ENCODE measurements at regions not wholly inside any gene's neighbourhood (a gene's known extent, or its start where the extent isn't known, plus 50 kb on each side); places are given as distances from the start of the nearest gene placed in this dataset.

- WGBS, 2 donors = 92 to 100% methylated on average over 1 of the region's 1 CpG
- H3K9me3 ChIP-seq = no peaks in the 10 kb centered on the region
- no peak overlapping the region for H3K27ac ChIP-seq
- no peak overlapping the region for H3K4me3 ChIP-seq (replicated peaks in 1 of 3)
- TF ChIP-seq, protein P1, sequence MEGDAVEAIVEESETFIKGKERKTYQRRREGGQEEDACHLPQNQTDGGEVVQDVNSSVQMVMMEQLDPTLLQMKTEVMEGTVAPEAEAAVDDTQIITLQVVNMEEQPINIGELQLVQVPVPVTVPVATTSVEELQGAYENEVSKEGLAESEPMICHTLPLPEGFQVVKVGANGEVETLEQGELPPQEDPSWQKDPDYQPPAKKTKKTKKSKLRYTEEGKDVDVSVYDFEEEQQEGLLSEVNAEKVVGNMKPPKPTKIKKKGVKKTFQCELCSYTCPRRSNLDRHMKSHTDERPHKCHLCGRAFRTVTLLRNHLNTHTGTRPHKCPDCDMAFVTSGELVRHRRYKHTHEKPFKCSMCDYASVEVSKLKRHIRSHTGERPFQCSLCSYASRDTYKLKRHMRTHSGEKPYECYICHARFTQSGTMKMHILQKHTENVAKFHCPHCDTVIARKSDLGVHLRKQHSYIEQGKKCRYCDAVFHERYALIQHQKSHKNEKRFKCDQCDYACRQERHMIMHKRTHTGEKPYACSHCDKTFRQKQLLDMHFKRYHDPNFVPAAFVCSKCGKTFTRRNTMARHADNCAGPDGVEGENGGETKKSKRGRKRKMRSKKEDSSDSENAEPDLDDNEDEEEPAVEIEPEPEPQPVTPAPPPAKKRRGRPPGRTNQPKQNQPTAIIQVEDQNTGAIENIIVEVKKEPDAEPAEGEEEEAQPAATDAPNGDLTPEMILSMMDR (IDR thresholded peaks at IDR 0.05) = no peak
- no peak for TF ChIP-seq POLR2A (IDR thresholded peaks at IDR 0.05)
- intact Hi-C loops (cut with DNase I) = no loop called here
- H3K4me1 ChIP-seq = peaks cover 0 to 4% of the 10 kb centered on the region in 2 donors
- DNase-seq = no peak
- H3K36me3 ChIP-seq = no peaks in the 10 kb centered on the region
- H3K27me3 ChIP-seq = no peaks in the 10 kb centered on the region
Measured at GRCh38 chr3:176375519-176375918, 821.8 kb downstream of the TBL1XR1 start.

DNA sequence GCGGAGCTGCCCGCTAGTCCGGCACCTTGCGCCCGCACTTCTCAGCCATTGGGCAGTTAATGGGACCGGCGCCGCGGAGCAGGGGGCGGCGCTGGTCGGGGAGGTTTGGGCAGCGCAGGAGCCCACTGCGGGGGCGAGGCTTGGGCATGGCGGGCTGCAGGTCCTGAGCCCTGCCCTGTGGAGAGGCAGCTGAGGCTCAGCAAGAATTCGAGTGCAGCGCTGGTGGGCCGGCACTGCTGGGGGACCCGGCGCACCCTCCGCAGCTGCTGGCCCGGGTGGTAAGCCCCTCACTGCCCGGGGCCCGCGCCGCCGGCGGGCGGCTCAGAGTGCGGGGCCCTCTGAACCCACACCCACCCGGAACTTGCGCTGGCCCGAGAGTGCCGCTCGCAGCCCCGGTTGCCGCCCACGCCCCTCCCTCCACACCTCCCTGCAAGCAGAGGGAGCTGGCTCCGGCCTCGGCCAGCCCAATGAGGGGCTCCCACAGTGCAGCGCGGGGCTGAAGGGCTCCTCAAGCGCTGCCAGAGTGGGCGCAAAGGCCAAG is 835.0 kb downstream of the TBL1XR1 start:
- DNase-seq = no peak
- 92 to 94% methylated on average over 9 to 18 of the region's 45 CpGs for WGBS, 2 donors
- H3K4me3 ChIP-seq (replicated peaks in 1 of 3) = no peak overlapping the region
- TF ChIP-seq, protein P1 (IDR thresholded peaks at IDR 0.05) = no peak
- TF ChIP-seq POLR2A (IDR thresholded peaks at IDR 0.05) = no peak
- H3K27me3 ChIP-seq = no peaks in the 10 kb centered on the region
- no peak overlapping the region for H3K27ac ChIP-seq
- intact Hi-C loops (cut with DNase I) = no loop called here
- H3K36me3 ChIP-seq = no peaks in the 10 kb centered on the region
- no peaks in the 10 kb centered on the region for H3K4me1 ChIP-seq
- H3K9me3 ChIP-seq = no peaks in the 10 kb centered on the region

DNA sequence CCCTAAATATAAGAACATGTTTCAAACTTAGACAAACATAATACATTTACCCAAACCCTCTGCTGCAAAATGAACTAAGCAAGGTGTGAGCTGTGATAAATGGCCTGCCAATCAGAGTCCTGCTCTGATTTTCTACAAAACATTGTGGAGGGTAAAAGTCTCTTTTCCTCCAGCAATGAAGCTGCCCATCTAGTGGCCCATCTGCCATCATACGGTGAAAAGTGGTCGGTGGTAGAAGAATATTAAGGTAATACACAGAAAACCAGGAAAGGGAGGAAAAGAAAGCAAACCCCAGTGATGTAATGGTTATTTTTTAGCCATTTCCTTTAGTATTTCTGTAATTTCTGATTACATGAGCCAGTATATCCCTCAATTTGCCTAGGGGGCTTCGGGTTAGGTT is 838.1 kb downstream of the TBL1XR1 start:
- Histone ChIP-seq H3K4me1 (no peaks in the 10 kb centered on the region), H3K36me3 (no peaks in the 10 kb centered on the region), H3K9me3 (no peaks in the 10 kb centered on the region), H3K27me3 (no peaks in the 10 kb centered on the region), H3K4me3 (replicated peaks in 1 of 3) (no peak overlapping the region), H3K27ac (no peak overlapping the region)
- WGBS, 2 donors = 64 to 71% methylated on average over 3 of the region's 3 CpGs
- intact Hi-C loops (cut with DNase I) = no loop called here
- TF ChIP-seq, protein P1 (IDR thresholded peaks at IDR 0.05) = no peak
- no peak for TF ChIP-seq POLR2A (IDR thresholded peaks at IDR 0.05)
- no peak for DNase-seq

GRCh38 chr3:176357891-176358290 is 839.4 kb downstream of the TBL1XR1 start:
- no peak overlapping the region for H3K27ac ChIP-seq
- no peak overlapping the region for H3K4me3 ChIP-seq (replicated peaks in 1 of 3)
- H3K4me1 ChIP-seq = peaks cover 10 to 11% of the 10 kb centered on the region in 2 donors
- H3K9me3 ChIP-seq = no peaks in the 10 kb centered on the region
- H3K27me3 ChIP-seq = no peaks in the 10 kb centered on the region
- DNase-seq = no peak
- intact Hi-C loops (cut with DNase I) = no loop called here
- no peaks in the 10 kb centered on the region for H3K36me3 ChIP-seq
- TF ChIP-seq, protein P1 (IDR thresholded peaks at IDR 0.05) = no peak
- no peak for TF ChIP-seq POLR2A (IDR thresholded peaks at IDR 0.05)

DNA sequence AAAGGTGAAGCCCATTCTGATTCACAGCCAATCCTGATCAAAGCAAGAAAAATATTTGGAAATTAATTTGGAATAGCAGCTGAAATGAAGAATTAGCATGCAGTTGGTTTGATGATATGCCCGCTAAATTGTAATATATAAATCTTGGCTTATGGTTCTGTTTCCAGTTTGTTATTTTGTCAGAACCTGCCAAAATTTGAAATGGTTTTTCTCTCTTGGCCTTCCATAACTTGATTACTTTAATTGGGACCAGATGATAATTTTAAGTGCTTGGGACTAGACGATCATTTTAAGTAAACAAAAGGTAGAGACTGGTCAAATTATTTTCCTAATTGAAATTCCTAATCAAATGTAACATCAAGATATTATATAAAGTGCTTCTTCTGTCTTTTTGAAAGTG is 842.4 kb downstream of the TBL1XR1 start:
- intact Hi-C loops (cut with DNase I) = no loop called here
- no peak for DNase-seq
- TF ChIP-seq, protein P1 (IDR thresholded peaks at IDR 0.05) = no peak
- no peak for TF ChIP-seq POLR2A (IDR thresholded peaks at IDR 0.05)
- Histone ChIP-seq H3K4me3 (replicated peaks in 1 of 3) (no peak overlapping the region), H3K27me3 (no peaks in the 10 kb centered on the region), H3K9me3 (no peaks in the 10 kb centered on the region), H3K36me3 (no peaks in the 10 kb centered on the region), H3K4me1 (peaks cover 11 to 15% of the 10 kb centered on the region in 2 donors), H3K27ac (no peak overlapping the region)
- 63 to 69% methylated on average over 2 of the region's 2 CpGs for WGBS, 2 donors

All from thyroid gland (tissue), 4 donors.